ENCODE measurements at regions not wholly inside any gene's neighbourhood (a gene's known extent, or its start where the extent isn't known, plus 50 kb on each side); places are given as distances from the start of the nearest gene placed in this dataset.

GRCh38 chr5:175104677-175105076 lies 339.3 kb downstream of the DRD1 start:
- H3K9me3 ChIP-seq, result no peaks in the 10 kb centered on the region
- TF ChIP-seq CTCF (IDR thresholded peaks at IDR 0.05; ENCODE audit: low read depth, low read length), result no peak
- H3K4me1 ChIP-seq, result no peaks in the 10 kb centered on the region
- no peaks in the 10 kb centered on the region for H3K27me3 ChIP-seq
- no peak overlapping the region for H3K4me3 ChIP-seq (ENCODE audit: low read depth, low read length)
- H3K36me3 ChIP-seq, result no peaks in the 10 kb centered on the region
- DNase-seq, result no peak

GRCh38 chr5:175103746-175104145 lies 340.2 kb downstream of the DRD1 start:
- no peaks in the 10 kb centered on the region for H3K27me3 ChIP-seq
- H3K9me3 ChIP-seq, result no peaks in the 10 kb centered on the region
- H3K36me3 ChIP-seq, result no peaks in the 10 kb centered on the region
- no peak overlapping the region for H3K4me3 ChIP-seq (ENCODE audit: low read depth, low read length)
- no peak for DNase-seq
- H3K4me1 ChIP-seq, result no peaks in the 10 kb centered on the region
- TF ChIP-seq CTCF (IDR thresholded peaks at IDR 0.05; ENCODE audit: low read depth, low read length), result no peak

GRCh38 chr5:175102717-175103116 lies 341.3 kb downstream of the DRD1 start:
- no peaks in the 10 kb centered on the region for H3K4me1 ChIP-seq
- H3K27me3 ChIP-seq, result no peaks in the 10 kb centered on the region
- no peak for TF ChIP-seq CTCF (IDR thresholded peaks at IDR 0.05; ENCODE audit: low read depth, low read length)
- no peak for DNase-seq
- no peaks in the 10 kb centered on the region for H3K36me3 ChIP-seq
- H3K9me3 ChIP-seq, result no peaks in the 10 kb centered on the region
- H3K4me3 ChIP-seq (ENCODE audit: low read depth, low read length), result no peak overlapping the region

GRCh38 chr5:175098301-175098700 lies 345.7 kb downstream of the DRD1 start:
- no peak for TF ChIP-seq CTCF (IDR thresholded peaks at IDR 0.05; ENCODE audit: low read depth, low read length)
- H3K36me3 ChIP-seq, result no peaks in the 10 kb centered on the region
- no peaks in the 10 kb centered on the region for H3K4me1 ChIP-seq
- no peaks in the 10 kb centered on the region for H3K9me3 ChIP-seq
- no peaks in the 10 kb centered on the region for H3K27me3 ChIP-seq
- DNase-seq, result no peak
- H3K4me3 ChIP-seq (ENCODE audit: low read depth, low read length), result no peak overlapping the region

GRCh38 chr5:175096469-175097165 lies 347.4 kb downstream of the DRD1 start:
- no peak for DNase-seq
- Histone ChIP-seq H3K9me3 (no peaks in the 10 kb centered on the region), H3K27me3 (no peaks in the 10 kb centered on the region)

More at GRCh38 chr5:175096469-175097165, 347.4 kb downstream of the DRD1 start:
- no peaks in the 10 kb centered on the region for H3K4me1 ChIP-seq
- no peak overlapping the region for H3K4me3 ChIP-seq (ENCODE audit: low read depth, low read length)
- TF ChIP-seq CTCF (IDR thresholded peaks at IDR 0.05; ENCODE audit: low read depth, low read length), result no peak
- no peaks in the 10 kb centered on the region for H3K36me3 ChIP-seq
